Right atrium auricular region (tissue), 2 donors: ENCODE measurements at regions not wholly inside any gene's neighbourhood (a gene's known extent, or its start where the extent isn't known, plus 50 kb on each side); places are given as distances from the start of the nearest gene placed in this dataset.

Source experiments
- DNase-seq: peaks from one replicate; pipeline ENCODE4 v3.0.0-alpha.2; 2019; ENCODE audit warnings: low spot score
- H3K27ac ChIP-seq, 2 donors: fragments of 200-600 bp; sonication (generic); 1 replicate in 1 of 2; 2 replicates in 1 of 2; pipeline ENCODE4 v1.5.1; 2016 to 2019
- H3K27me3 ChIP-seq, 2 donors: fragments of 200-600 bp; sonication (generic); one replicate each; pipeline versions ENCODE4 v1.5.1 to v1.6.0; 2017 to 2019
- H3K36me3 ChIP-seq: fragments of 200-600 bp; sonication (generic); one replicate; pipeline ENCODE4 v1.5.1; 2016
- H3K4me1 ChIP-seq, 2 donors: fragments of 200-600 bp; sonication (generic); one replicate each; pipeline versions ENCODE4 v1.5.1 to v1.6.0; 2017 to 2019
- H3K4me3 ChIP-seq, 2 donors: fragments of 200-600 bp; sonication (generic); 1 replicate in 1 of 2; 2 replicates in 1 of 2; pipeline ENCODE4 v1.5.1; 2017 to 2019; ENCODE audit warnings: mild to moderate bottlenecking in 1 of 2, moderate library complexity in 1 of 2
- H3K9me3 ChIP-seq, 2 donors: fragments of 200-600 bp; sonication (generic); one replicate each; pipeline ENCODE4 v1.5.1; 2019
- TF ChIP-seq, protein P1 (sequence below), 2 donors: fragments of 200-600 bp; sonication (generic); IDR thresholded peaks; one replicate each; pipeline ENCODE4 v1.5.1; 2019; ENCODE audit warnings: antibody characterized with exemption in 2 of 2

DNA sequence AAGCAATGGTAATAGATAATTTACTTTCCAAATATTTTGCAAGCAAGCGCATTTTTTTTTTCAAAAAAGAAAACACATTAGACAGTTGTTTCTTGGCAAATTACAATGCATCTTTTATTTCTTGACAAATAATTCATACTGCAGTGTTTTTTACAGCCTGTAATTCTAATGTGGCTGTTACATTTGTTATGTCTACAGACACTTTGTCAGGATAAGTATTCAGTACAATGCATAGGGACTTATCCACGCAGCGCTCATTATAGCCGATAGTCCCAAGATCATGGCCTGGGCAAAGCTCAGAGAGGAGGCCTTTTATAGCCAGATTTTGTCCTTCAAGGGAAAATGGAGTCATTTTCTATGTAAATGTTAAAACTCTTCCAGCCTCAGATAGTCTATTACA is 123.0 kb upstream of the FANCL start:
- TF ChIP-seq, protein P1, sequence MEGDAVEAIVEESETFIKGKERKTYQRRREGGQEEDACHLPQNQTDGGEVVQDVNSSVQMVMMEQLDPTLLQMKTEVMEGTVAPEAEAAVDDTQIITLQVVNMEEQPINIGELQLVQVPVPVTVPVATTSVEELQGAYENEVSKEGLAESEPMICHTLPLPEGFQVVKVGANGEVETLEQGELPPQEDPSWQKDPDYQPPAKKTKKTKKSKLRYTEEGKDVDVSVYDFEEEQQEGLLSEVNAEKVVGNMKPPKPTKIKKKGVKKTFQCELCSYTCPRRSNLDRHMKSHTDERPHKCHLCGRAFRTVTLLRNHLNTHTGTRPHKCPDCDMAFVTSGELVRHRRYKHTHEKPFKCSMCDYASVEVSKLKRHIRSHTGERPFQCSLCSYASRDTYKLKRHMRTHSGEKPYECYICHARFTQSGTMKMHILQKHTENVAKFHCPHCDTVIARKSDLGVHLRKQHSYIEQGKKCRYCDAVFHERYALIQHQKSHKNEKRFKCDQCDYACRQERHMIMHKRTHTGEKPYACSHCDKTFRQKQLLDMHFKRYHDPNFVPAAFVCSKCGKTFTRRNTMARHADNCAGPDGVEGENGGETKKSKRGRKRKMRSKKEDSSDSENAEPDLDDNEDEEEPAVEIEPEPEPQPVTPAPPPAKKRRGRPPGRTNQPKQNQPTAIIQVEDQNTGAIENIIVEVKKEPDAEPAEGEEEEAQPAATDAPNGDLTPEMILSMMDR (IDR thresholded peaks at IDR 0.05), result no peak
- H3K9me3 ChIP-seq, result no peaks in the 10 kb centered on the region
- H3K36me3 ChIP-seq, result no peaks in the 10 kb centered on the region
- H3K27ac ChIP-seq, result no peak overlapping the region
- H3K27me3 ChIP-seq, result no peaks in the 10 kb centered on the region
- no peaks in the 10 kb centered on the region for H3K4me1 ChIP-seq
- no peak for DNase-seq
- H3K4me3 ChIP-seq, result no peak overlapping the region

DNA sequence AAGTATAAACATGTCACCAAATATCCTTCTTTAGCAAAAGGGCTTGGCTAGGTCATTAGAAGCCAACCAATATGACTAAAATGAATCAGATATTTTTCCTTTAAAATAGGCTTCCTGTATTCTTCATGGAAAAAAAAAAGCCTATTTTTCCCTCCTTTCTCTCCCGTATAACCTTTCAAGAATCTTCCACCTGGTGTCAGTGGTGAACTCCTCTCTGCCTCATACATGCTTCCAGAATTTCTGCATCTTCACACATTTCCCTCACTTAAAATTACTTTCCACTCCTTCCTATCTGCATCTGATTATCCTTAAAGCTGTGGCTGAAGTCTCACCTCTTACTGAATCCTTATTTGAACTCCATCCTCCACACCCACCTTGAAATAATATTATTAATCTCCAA is 116.9 kb upstream of the FANCL start:
- Histone ChIP-seq H3K4me3 (no peak overlapping the region), H3K27me3 (no peaks in the 10 kb centered on the region), H3K27ac (no peak overlapping the region), H3K9me3 (no peaks in the 10 kb centered on the region), H3K36me3 (no peaks in the 10 kb centered on the region), H3K4me1 (no peaks in the 10 kb centered on the region)
- TF ChIP-seq, protein P1 (IDR thresholded peaks at IDR 0.05), result no peak
- DNase-seq, result no peak

DNA sequence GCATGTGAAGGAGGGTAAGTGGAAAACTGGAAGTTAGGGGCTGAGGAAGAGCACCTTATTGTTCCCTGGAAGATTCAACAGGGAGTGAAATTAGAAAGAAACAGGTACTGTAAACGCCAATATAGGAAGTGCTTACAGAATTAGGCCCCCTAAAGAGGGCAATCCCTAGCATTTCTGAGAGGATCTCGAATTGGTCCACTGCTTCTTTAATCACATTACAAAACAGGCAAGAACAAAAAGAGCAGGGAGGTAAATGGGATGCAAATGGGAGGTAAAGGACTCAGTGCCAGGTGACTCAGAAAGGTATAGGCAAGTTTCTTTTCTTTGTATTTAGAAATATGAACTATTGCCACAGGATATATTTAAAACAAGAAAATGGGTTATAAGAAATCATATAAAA is 116.4 kb upstream of the FANCL start:
- DNase-seq, result no peak
- TF ChIP-seq, protein P1 (IDR thresholded peaks at IDR 0.05), result no peak
- H3K4me3 ChIP-seq, result no peak overlapping the region

DNA sequence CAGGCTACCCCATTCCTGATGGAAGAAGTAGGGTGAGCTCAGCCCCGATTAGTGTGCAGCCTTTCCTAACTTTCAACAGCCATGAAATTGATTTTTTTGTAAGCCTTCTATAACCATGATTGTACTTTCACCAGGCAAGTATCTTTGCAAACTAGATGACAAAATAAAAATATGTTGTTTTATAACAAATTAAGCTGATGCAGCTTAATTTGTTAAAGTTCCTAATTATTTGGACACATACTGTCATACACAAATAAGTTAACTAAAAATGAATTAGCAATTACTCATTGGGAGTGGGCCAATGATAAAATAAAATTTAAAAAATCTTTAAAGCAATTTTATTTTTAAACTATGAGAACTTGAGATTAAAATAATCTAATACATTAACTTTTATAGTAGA is 113.1 kb upstream of the FANCL start:
- no peaks in the 10 kb centered on the region for H3K4me1 ChIP-seq
- no peaks in the 10 kb centered on the region for H3K9me3 ChIP-seq
- H3K36me3 ChIP-seq, result no peaks in the 10 kb centered on the region
- no peak overlapping the region for H3K4me3 ChIP-seq
- TF ChIP-seq, protein P1 (IDR thresholded peaks at IDR 0.05), result no peak
- DNase-seq, result no peak
- H3K27me3 ChIP-seq, result no peaks in the 10 kb centered on the region
- no peak overlapping the region for H3K27ac ChIP-seq

More for the DNA sequence above, 116.4 kb upstream of the FANCL start:
- H3K27ac ChIP-seq, result no peak overlapping the region
- no peaks in the 10 kb centered on the region for H3K36me3 ChIP-seq
- H3K27me3 ChIP-seq, result no peaks in the 10 kb centered on the region
- no peaks in the 10 kb centered on the region for H3K4me1 ChIP-seq
- H3K9me3 ChIP-seq, result no peaks in the 10 kb centered on the region

DNA sequence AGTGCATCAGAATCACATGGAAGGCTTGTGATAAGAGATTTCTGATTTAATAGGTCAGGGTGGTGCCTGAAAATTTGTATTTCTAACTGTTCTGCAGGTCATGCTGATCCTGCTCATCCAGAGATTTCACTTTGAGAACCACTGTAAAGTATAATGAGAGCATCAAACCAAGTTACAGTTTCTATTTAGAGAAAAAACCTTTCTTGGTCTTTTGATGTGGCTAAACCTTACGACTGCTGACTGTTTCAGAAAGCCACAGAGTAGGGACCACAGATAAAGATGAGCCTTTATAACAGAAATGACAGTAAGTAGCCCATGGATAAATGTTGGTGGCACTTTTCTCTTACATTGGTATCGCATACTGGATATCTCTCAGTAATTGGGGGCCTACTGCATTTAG is 109.4 kb upstream of the FANCL start:
- Histone ChIP-seq H3K9me3 (no peaks in the 10 kb centered on the region), H3K27ac (no peak overlapping the region), H3K36me3 (no peaks in the 10 kb centered on the region), H3K4me3 (no peak overlapping the region), H3K27me3 (no peaks in the 10 kb centered on the region), H3K4me1 (no peaks in the 10 kb centered on the region)
- DNase-seq, result no peak
- TF ChIP-seq, protein P1 (IDR thresholded peaks at IDR 0.05), result no peak

DNA sequence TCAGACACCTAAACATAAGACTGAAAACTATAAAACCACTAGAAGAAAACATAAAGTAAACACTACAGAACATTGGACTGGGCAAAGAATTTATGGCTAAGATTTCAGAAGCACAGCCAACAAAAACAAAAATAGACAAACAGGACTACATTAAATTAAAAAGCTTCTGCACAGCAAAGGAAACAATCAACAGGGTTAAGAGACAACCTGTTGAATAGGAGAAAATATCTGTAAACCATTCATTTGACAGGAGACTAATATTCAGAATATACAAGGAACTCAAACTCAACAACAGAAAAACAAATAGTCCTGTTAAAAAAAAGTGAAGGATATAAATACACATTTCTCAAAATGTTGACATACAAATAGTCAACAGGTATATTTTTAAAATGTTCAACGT is 106.7 kb upstream of the FANCL start:
- Histone ChIP-seq H3K36me3 (no peaks in the 10 kb centered on the region), H3K9me3 (no peaks in the 10 kb centered on the region), H3K4me1 (no peaks in the 10 kb centered on the region), H3K27me3 (no peaks in the 10 kb centered on the region), H3K4me3 (no peak overlapping the region), H3K27ac (no peak overlapping the region)
- TF ChIP-seq, protein P1 (IDR thresholded peaks at IDR 0.05), result no peak
- DNase-seq, result no peak
